ENCODE measurements at regions not wholly inside any gene's neighbourhood (a gene's known extent, or its start where the extent isn't known, plus 50 kb on each side); places are given as distances from the start of the nearest gene placed in this dataset.

DNA sequence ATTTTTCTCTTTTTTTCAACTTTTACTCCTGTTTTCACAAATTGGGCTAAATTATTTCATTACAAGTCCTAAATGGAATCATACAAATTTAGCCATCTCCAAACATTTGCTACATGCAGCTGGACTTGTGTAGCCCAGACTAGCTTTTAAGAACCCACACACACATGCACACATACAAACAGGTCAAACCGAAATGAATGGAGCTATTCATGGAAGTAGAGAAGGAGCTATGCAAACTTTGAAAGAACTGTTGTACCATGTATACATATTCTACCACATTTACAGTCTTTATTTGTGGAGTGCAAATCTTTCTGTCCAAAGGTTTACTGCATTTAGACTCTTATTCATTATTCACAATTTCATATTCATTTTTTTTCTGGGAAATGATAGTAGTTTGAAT lies 189.1 kb upstream of the RNPC3 start:
- TF ChIP-seq, protein P1, sequence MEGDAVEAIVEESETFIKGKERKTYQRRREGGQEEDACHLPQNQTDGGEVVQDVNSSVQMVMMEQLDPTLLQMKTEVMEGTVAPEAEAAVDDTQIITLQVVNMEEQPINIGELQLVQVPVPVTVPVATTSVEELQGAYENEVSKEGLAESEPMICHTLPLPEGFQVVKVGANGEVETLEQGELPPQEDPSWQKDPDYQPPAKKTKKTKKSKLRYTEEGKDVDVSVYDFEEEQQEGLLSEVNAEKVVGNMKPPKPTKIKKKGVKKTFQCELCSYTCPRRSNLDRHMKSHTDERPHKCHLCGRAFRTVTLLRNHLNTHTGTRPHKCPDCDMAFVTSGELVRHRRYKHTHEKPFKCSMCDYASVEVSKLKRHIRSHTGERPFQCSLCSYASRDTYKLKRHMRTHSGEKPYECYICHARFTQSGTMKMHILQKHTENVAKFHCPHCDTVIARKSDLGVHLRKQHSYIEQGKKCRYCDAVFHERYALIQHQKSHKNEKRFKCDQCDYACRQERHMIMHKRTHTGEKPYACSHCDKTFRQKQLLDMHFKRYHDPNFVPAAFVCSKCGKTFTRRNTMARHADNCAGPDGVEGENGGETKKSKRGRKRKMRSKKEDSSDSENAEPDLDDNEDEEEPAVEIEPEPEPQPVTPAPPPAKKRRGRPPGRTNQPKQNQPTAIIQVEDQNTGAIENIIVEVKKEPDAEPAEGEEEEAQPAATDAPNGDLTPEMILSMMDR (IDR thresholded peaks at IDR 0.05), result no peak
- no peak for TF ChIP-seq POLR2A (IDR thresholded peaks at IDR 0.05)

Measured in Peyer's patch (tissue), 4 donors.